ENCODE measurements at regions not wholly inside any gene's neighbourhood (a gene's known extent, or its start where the extent isn't known, plus 50 kb on each side); places are given as distances from the start of the nearest gene placed in this dataset.

- H4K20me1 ChIP-seq (ENCODE audit: control insufficient read depth, extremely low read depth, insufficient read depth, low read length), result no peaks in the 10 kb centered on the region
- H3K36me3 ChIP-seq (ENCODE audit: control insufficient read depth in 2 of 2, extremely low read depth in 1 of 2, insufficient read depth in 2 of 2, low read length in 2 of 2), result no peaks in the 10 kb centered on the region
- H3K9ac ChIP-seq (ENCODE audit: control insufficient read depth, extremely low read depth, insufficient read depth, low read length), result no peak overlapping the region
- no peak overlapping the region for H3K4me3 ChIP-seq (ENCODE audit: control insufficient read depth in 2 of 3, extremely low read depth in 1 of 3, insufficient read depth in 2 of 3, low read depth in 1 of 3, low read length in 3 of 3)
- H3K4me1 ChIP-seq (ENCODE audit: control insufficient read depth, extremely low read depth, insufficient read depth, low read length), result no peaks in the 10 kb centered on the region
- no peaks in the 10 kb centered on the region for H3K9me1 ChIP-seq (ENCODE audit: control insufficient read depth, extremely low read depth, insufficient read depth, low read length)
- no peaks in the 10 kb centered on the region for H3K9me3 ChIP-seq (ENCODE audit: control insufficient read depth, low read depth, low read length)
- TF ChIP-seq CTCF (optimal IDR thresholded peaks at IDR 0.05 in 1 of 3, IDR thresholded peaks at IDR 0.05 in 1 of 3, conservative IDR thresholded peaks at IDR 0.05 in 1 of 3; ENCODE audit: extremely low read depth in 1 of 3, insufficient read depth in 2 of 3, low read length in 3 of 3) (no peak), EZH2 (IDR thresholded peaks at IDR 0.05; ENCODE audit: low read length) (no peak)
- FAIRE-seq (no peak), DNase-seq (ENCODE audit: low read depth, low spot score) (no peak)
- no peak overlapping the region for H3K27ac ChIP-seq (ENCODE audit: control insufficient read depth, insufficient read depth, low read length)
- H3K4me2 ChIP-seq (ENCODE audit: control insufficient read depth, extremely low read depth, insufficient read depth, low read depth, low read length), result no peak overlapping the region
- no peaks in the 10 kb centered on the region for H3K79me2 ChIP-seq (ENCODE audit: control insufficient read depth, insufficient read depth, low read length)
- no peaks in the 10 kb centered on the region for H3K27me3 ChIP-seq (ENCODE audit: control insufficient read depth, extremely low read depth, insufficient read depth, low read length)
- dilution Hi-C loops (cut with MboI; ENCODE audit: extremely low pct_ligation_motif_present, low sequenced_read_pairs), result no loop called here
- H2AFZ ChIP-seq (ENCODE audit: control insufficient read depth, low read length), result no peak overlapping the region
Observed at GRCh38 chr2:103169861-103170260, 408.0 kb downstream of the TMEM182 start.

GRCh38 chr2:103172821-103173220, 411.0 kb downstream of the TMEM182 start:
- Histone ChIP-seq H3K36me3 (ENCODE audit: control insufficient read depth in 2 of 2, extremely low read depth in 1 of 2, insufficient read depth in 2 of 2, low read length in 2 of 2) (no peaks in the 10 kb centered on the region), H3K27me3 (ENCODE audit: control insufficient read depth, extremely low read depth, insufficient read depth, low read length) (no peaks in the 10 kb centered on the region), H3K27ac (ENCODE audit: control insufficient read depth, insufficient read depth, low read length) (no peak overlapping the region), H3K9me1 (ENCODE audit: control insufficient read depth, extremely low read depth, insufficient read depth, low read length) (no peaks in the 10 kb centered on the region), H3K4me1 (ENCODE audit: control insufficient read depth, extremely low read depth, insufficient read depth, low read length) (no peaks in the 10 kb centered on the region), H4K20me1 (ENCODE audit: control insufficient read depth, extremely low read depth, insufficient read depth, low read length) (no peaks in the 10 kb centered on the region), H3K79me2 (ENCODE audit: control insufficient read depth, insufficient read depth, low read length) (no peaks in the 10 kb centered on the region), H3K9ac (ENCODE audit: control insufficient read depth, extremely low read depth, insufficient read depth, low read length) (no peak overlapping the region), H3K4me2 (ENCODE audit: control insufficient read depth, extremely low read depth, insufficient read depth, low read depth, low read length) (no peak overlapping the region), H2AFZ (ENCODE audit: control insufficient read depth, low read length) (no peak overlapping the region), H3K9me3 (ENCODE audit: control insufficient read depth, low read depth, low read length) (no peaks in the 10 kb centered on the region), H3K4me3 (ENCODE audit: control insufficient read depth in 2 of 3, extremely low read depth in 1 of 3, insufficient read depth in 2 of 3, low read depth in 1 of 3, low read length in 3 of 3) (no peak overlapping the region)
- no peak for FAIRE-seq
- no peak for DNase-seq (ENCODE audit: low read depth, low spot score)
- TF ChIP-seq CTCF (optimal IDR thresholded peaks at IDR 0.05 in 1 of 3, IDR thresholded peaks at IDR 0.05 in 1 of 3, conservative IDR thresholded peaks at IDR 0.05 in 1 of 3; ENCODE audit: extremely low read depth in 1 of 3, insufficient read depth in 2 of 3, low read length in 3 of 3) (no peak), EZH2 (IDR thresholded peaks at IDR 0.05; ENCODE audit: low read length) (no peak)
- dilution Hi-C loops (cut with MboI; ENCODE audit: extremely low pct_ligation_motif_present, low sequenced_read_pairs), result no loop called here
